ENCODE measurements at regions not wholly inside any gene's neighbourhood (a gene's known extent, or its start where the extent isn't known, plus 50 kb on each side); places are given as distances from the start of the nearest gene placed in this dataset.
A peak's percentile ranks its signal among the peaks of the same experiment; 100 is the strongest.

GRCh38 chr11:119936426-119936825 is 201.5 kb downstream of the TRIM29 start:
- peak; percentile 29 for DNase-seq

GRCh38 chr11:119935349-119935925 is 202.5 kb downstream of the TRIM29 start:
- DNase-seq: peak; percentile 54

GRCh38 chr11:119934866-119935265 is 203.0 kb downstream of the TRIM29 start:
- no peak for DNase-seq

GRCh38 chr11:119934267-119934666 is 203.6 kb downstream of the TRIM29 start:
- no peak for DNase-seq

- no peak for DNase-seq
Measured at GRCh38 chr11:119933584-119933983, 204.3 kb downstream of the TRIM29 start.

- DNase-seq: no peak
Measured at GRCh38 chr11:119932828-119933562, 204.0 kb upstream of the NECTIN1 start.

- no peak for DNase-seq
Measured at GRCh38 chr11:119928047-119928446, 199.0 kb upstream of the NECTIN1 start.

GRCh38 chr11:119924017-119924416 is 195.0 kb upstream of the NECTIN1 start:
- DNase-seq: no peak

GRCh38 chr11:119921571-119921970 is 192.6 kb upstream of the NECTIN1 start:
- no peak for DNase-seq

- no peak for DNase-seq
Measured at GRCh38 chr11:119920666-119921387, 191.8 kb upstream of the NECTIN1 start.

- no peak for DNase-seq
Measured at GRCh38 chr11:119919656-119920055, 190.7 kb upstream of the NECTIN1 start.

GRCh38 chr11:119918347-119918746 is 189.3 kb upstream of the NECTIN1 start:
- no peak for DNase-seq

GRCh38 chr11:119916568-119916967 is 187.6 kb upstream of the NECTIN1 start:
- DNase-seq: no peak

- no peak for DNase-seq
Measured at GRCh38 chr11:119912229-119912628, 183.2 kb upstream of the NECTIN1 start.

GRCh38 chr11:119910650-119911049 is 181.7 kb upstream of the NECTIN1 start:
- no peak for DNase-seq

GRCh38 chr11:119910051-119910450 is 181.1 kb upstream of the NECTIN1 start:
- no peak for DNase-seq

- no peak for DNase-seq
Measured at GRCh38 chr11:119909495-119909894, 180.5 kb upstream of the NECTIN1 start.

GRCh38 chr11:119909077-119909476 is 180.1 kb upstream of the NECTIN1 start:
- DNase-seq: no peak

GRCh38 chr11:119908573-119908904 is 179.5 kb upstream of the NECTIN1 start:
- DNase-seq: no peak

GRCh38 chr11:119907878-119908572 is 179.0 kb upstream of the NECTIN1 start:
- no peak for DNase-seq

GRCh38 chr11:119907122-119907851 is 178.3 kb upstream of the NECTIN1 start:
- DNase-seq: no peak

GRCh38 chr11:119906376-119906775 is 177.4 kb upstream of the NECTIN1 start:
- DNase-seq: no peak

- no peak for DNase-seq
Measured at GRCh38 chr11:119905162-119905561, 176.2 kb upstream of the NECTIN1 start.

All from right hindlimb (tissue), 1 donor.